RWPE2 (cell line): ENCODE measurements at regions not wholly inside any gene's neighbourhood (a gene's known extent, or its start where the extent isn't known, plus 50 kb on each side); places are given as distances from the start of the nearest gene placed in this dataset.

Experiments
- ATAC-seq: fragments of 200-7000 bp; cut with Tn5 transposase; 3 replicates; pipeline ENCODE4 v1.9.1; 2021; ENCODE audit warnings: low read depth
- DNase-seq: peaks from one replicate; pipeline ENCODE4 v3.0.0-alpha.2; 2020; ENCODE audit warnings: low spot score
- H3K27ac ChIP-seq: fragments of 450-650 bp; 2 replicates; pipeline ENCODE4 v1.5.1; 2017; ENCODE audit warnings: mild to moderate bottlenecking; ENCODE audit not compliant: poor library complexity, severe bottlenecking
- H3K27me3 ChIP-seq: fragments of 250-450 bp; sonication (Bioruptor Pico); 2 replicates; pipeline ENCODE4 v1.5.1; 2021; ENCODE audit warnings: mild to moderate bottlenecking, moderate library complexity; ENCODE audit not compliant: insufficient read depth, poor library complexity, severe bottlenecking
- H3K36me3 ChIP-seq: fragments of 250-450 bp; sonication (Bioruptor Pico); 2 replicates; pipeline ENCODE4 v1.5.1; 2020; ENCODE audit warnings: low read depth, mild to moderate bottlenecking, moderate library complexity
- H3K4me1 ChIP-seq: fragments of 250-450 bp; sonication (Bioruptor Pico); 2 replicates; pipeline ENCODE4 v1.5.1; 2021; ENCODE audit warnings: mild to moderate bottlenecking, moderate library complexity; ENCODE audit not compliant: insufficient read depth, poor library complexity, severe bottlenecking
- H3K4me3 ChIP-seq: fragments of 250-450 bp; sonication (Bioruptor Pico); 2 replicates; pipeline ENCODE4 v1.5.1; 2021; ENCODE audit warnings: mild to moderate bottlenecking, moderate library complexity; ENCODE audit not compliant: severe bottlenecking
- H3K9me3 ChIP-seq: fragments of 250-450 bp; sonication (Bioruptor Pico); 2 replicates; pipeline ENCODE4 v1.5.1; 2021; ENCODE audit warnings: mild to moderate bottlenecking, moderate library complexity; ENCODE audit not compliant: severe bottlenecking
- CTCF ChIP-seq: fragments of 450-650 bp; IDR thresholded peaks from one replicate; pipeline ENCODE4 v1.5.1; 2017; ENCODE audit warnings: mild to moderate bottlenecking, moderate library complexity; ENCODE audit not compliant: poor library complexity, severe bottlenecking

GRCh38 chr3:148234536-148234935 is 463.2 kb upstream of the AGTR1 start:
- H3K27me3 ChIP-seq: no peaks in the 10 kb centered on the region
- no peak for TF ChIP-seq CTCF
- no peaks in the 10 kb centered on the region for H3K9me3 ChIP-seq
- H3K27ac ChIP-seq: no peak overlapping the region
- ATAC-seq (no peak), DNase-seq (no peak)
- no peak overlapping the region for H3K4me3 ChIP-seq
- no peaks in the 10 kb centered on the region for H3K4me1 ChIP-seq
- no peaks in the 10 kb centered on the region for H3K36me3 ChIP-seq

GRCh38 chr3:148235566-148235965 is 462.1 kb upstream of the AGTR1 start:
- ATAC-seq (no peak), DNase-seq (no peak)
- Histone ChIP-seq H3K9me3 (no peaks in the 10 kb centered on the region), H3K36me3 (no peaks in the 10 kb centered on the region), H3K27me3 (no peaks in the 10 kb centered on the region), H3K4me1 (no peaks in the 10 kb centered on the region), H3K27ac (no peak overlapping the region), H3K4me3 (no peak overlapping the region)
- TF ChIP-seq CTCF: no peak

- TF ChIP-seq CTCF: no peak
- Histone ChIP-seq H3K36me3 (no peaks in the 10 kb centered on the region), H3K4me1 (no peaks in the 10 kb centered on the region), H3K27me3 (no peaks in the 10 kb centered on the region), H3K27ac (no peak overlapping the region), H3K9me3 (no peaks in the 10 kb centered on the region), H3K4me3 (no peak overlapping the region)
- ATAC-seq (no peak), DNase-seq (no peak)
Measured at GRCh38 chr3:148238421-148238821, 459.3 kb upstream of the AGTR1 start.

- no peak for DNase-seq
- no peak overlapping the region for H3K27ac ChIP-seq
- no peak for ATAC-seq
- H3K27me3 ChIP-seq: no peaks in the 10 kb centered on the region
- no peaks in the 10 kb centered on the region for H3K9me3 ChIP-seq
- no peaks in the 10 kb centered on the region for H3K4me1 ChIP-seq
- TF ChIP-seq CTCF: no peak
- no peaks in the 10 kb centered on the region for H3K36me3 ChIP-seq
- H3K4me3 ChIP-seq: no peak overlapping the region
Measured at GRCh38 chr3:148240351-148240750, 457.4 kb upstream of the AGTR1 start.

- Histone ChIP-seq H3K27ac (no peak overlapping the region), H3K36me3 (no peaks in the 10 kb centered on the region), H3K27me3 (no peaks in the 10 kb centered on the region), H3K9me3 (no peaks in the 10 kb centered on the region), H3K4me3 (no peak overlapping the region), H3K4me1 (no peaks in the 10 kb centered on the region)
- no peak for DNase-seq
- no peak for ATAC-seq
- TF ChIP-seq CTCF: no peak
Measured at GRCh38 chr3:148243609-148244008, 454.1 kb upstream of the AGTR1 start.
